B cell (primary cell): ENCODE measurements at regions not wholly inside any gene's neighbourhood (a gene's known extent, or its start where the extent isn't known, plus 50 kb on each side); places are given as distances from the start of the nearest gene placed in this dataset.

Experiments used
- ATAC-seq: fragments of 200-7000 bp; cut with Tn5 transposase; one replicate; pipeline ENCODE4 v1.10.0; 2021; ENCODE audit warnings: low read depth, mild to moderate bottlenecking, moderate number of reproducible peaks, moderate library complexity
- CTCF ChIA-PET: fragments of 350-600 bp; sonication (Branson Sonifier 250); formaldehyde crosslinking; loops from one replicate; lab custom pipeline; 2021; ENCODE audit warnings: antibody characterized with exemption, inconsistent platforms; lab: Charles Lee
- POLR2A ChIA-PET: fragments of 350-600 bp; sonication (Branson Sonifier 250); formaldehyde crosslinking; loops from one replicate; lab custom pipeline; 2021; ENCODE audit warnings: antibody characterized with exemption; lab: Charles Lee
- DNase-seq: peaks from one replicate; pipeline ENCODE4 v3.0.0; 2013
- H2AFZ ChIP-seq: 2 replicates; pipeline ENCODE4 v1.6.1; 2012; ENCODE audit warnings: mild to moderate bottlenecking, low read depth, low read length; ENCODE audit not compliant: insufficient read depth, poor library complexity, severe bottlenecking
- H3K27ac ChIP-seq, 2 donors: 1 replicate in 1 of 2; 2 replicates in 1 of 2; pipeline ENCODE4 v1.5.1; 2012 to 2013; ENCODE audit warnings: low read length in 2 of 2, mild to moderate bottlenecking in 2 of 2, moderate library complexity in 1 of 2
- H3K27me3 ChIP-seq, 4 experiments: fragments of 200-600 bp in 1 of 4; sonication (generic) in 1 of 4; replicated peaks in 1 of 4; 1 replicate in 2 of 4; 2 replicates in 2 of 4; pipeline versions ENCODE4 v1.6.1 to v1.7.0; 2013 to 2016; ENCODE audit warnings: low read length in 3 of 4, mild to moderate bottlenecking in 2 of 4, mixed read lengths in 1 of 4, moderate library complexity in 1 of 4; ENCODE audit not compliant: insufficient read depth in 4 of 4, control insufficient read depth in 3 of 4; ENCODE audit errors: control extremely low read depth in 1 of 4
- H3K36me3 ChIP-seq, 2 experiments: replicated peaks in 1 of 2; 1 replicate in 1 of 2; 2 replicates in 1 of 2; pipeline versions ENCODE4 v1.6.1 to v1.7.1; 2013; ENCODE audit warnings: low read length in 1 of 2; ENCODE audit not compliant: insufficient read depth in 2 of 2, control insufficient read depth in 1 of 2; ENCODE audit errors: control extremely low read depth in 1 of 2, extremely low read depth in 1 of 2
- H3K4me1 ChIP-seq, 2 donors: fragments of 200-600 bp in 1 of 2; sonication (generic) in 1 of 2; 1 replicate in 1 of 2; 2 replicates in 1 of 2; pipeline versions ENCODE4 v1.5.1 to v1.6.1; 2013 to 2017; ENCODE audit warnings: low read length in 2 of 2; ENCODE audit not compliant: control insufficient read depth in 2 of 2, insufficient read depth in 2 of 2
- H3K4me2 ChIP-seq: replicated peaks from 2 replicates; pipeline ENCODE3; 2012; ENCODE audit warnings: mild to moderate bottlenecking, low read depth, low read length; ENCODE audit not compliant: poor library complexity, severe bottlenecking
- H3K4me3 ChIP-seq, 5 experiments: fragments of 200-600 bp in 1 of 5; sonication (generic) in 1 of 5; 1 replicate in 3 of 5; 2 replicates in 2 of 5; pipeline versions ENCODE4 v1.5.1 to v1.7.0; 2011 to 2016; ENCODE audit warnings: low read length in 4 of 5, mild to moderate bottlenecking in 4 of 5, low read depth in 2 of 5, control low read depth in 1 of 5, moderate library complexity in 1 of 5; ENCODE audit not compliant: insufficient read depth in 1 of 5; ENCODE audit errors: control extremely low read depth in 1 of 5, extremely low read depth in 1 of 5
- H3K79me2 ChIP-seq: fragments of 200-600 bp; sonication (generic); one replicate; pipeline ENCODE4 v1.6.0; 2016; ENCODE audit warnings: low read length; ENCODE audit not compliant: control insufficient read depth, insufficient read depth
- H3K9ac ChIP-seq: fragments of 200-600 bp; sonication (generic); 2 replicates; pipeline ENCODE4 v1.6.1; 2017; ENCODE audit warnings: mild to moderate bottlenecking, low read length, moderate library complexity
- H3K9me3 ChIP-seq, 3 donors: one replicate each; pipeline versions ENCODE4 v1.6.1 to v1.7.1; 2013; ENCODE audit warnings: low read length in 2 of 3; ENCODE audit not compliant: control insufficient read depth in 2 of 3, insufficient read depth in 1 of 3; ENCODE audit errors: control extremely low read depth in 1 of 3
- H4K20me1 ChIP-seq: 2 replicates; pipeline ENCODE4 v1.6.0; 2012; ENCODE audit warnings: mild to moderate bottlenecking, low read length; ENCODE audit not compliant: insufficient read depth, control insufficient read depth, poor library complexity, severe bottlenecking
- H3K27ac Mint-ChIP-seq: one replicate; pipeline ENCODE4 v1.8.0; 2021; ENCODE audit warnings: mixed read lengths
- H3K27me3 Mint-ChIP-seq: one replicate; pipeline ENCODE4 v1.8.0; 2021; ENCODE audit warnings: mixed read lengths
- H3K4me1 Mint-ChIP-seq: one replicate; pipeline ENCODE4 v1.8.0; 2021; ENCODE audit warnings: mixed read lengths
- H3K4me3 Mint-ChIP-seq: one replicate; pipeline ENCODE4 v1.8.0; 2021; ENCODE audit warnings: mixed read lengths
- H3K9me3 Mint-ChIP-seq: one replicate; pipeline ENCODE4 v1.8.0; 2022; ENCODE audit warnings: mixed read lengths; ENCODE audit not compliant: insufficient read depth
- EZH2 ChIP-seq: IDR thresholded peaks from 2 replicates; pipeline ENCODE4 v1.6.1; 2012; ENCODE audit warnings: borderline replicate concordance, low read depth, mild to moderate bottlenecking, moderate library complexity, low read length; ENCODE audit not compliant: insufficient read depth, poor library complexity, severe bottlenecking
- WGBS: methylation state at CpG from one replicate; pipeline ENCODE4 v1.1.5; 2013; ENCODE audit warnings: missing lambda C conversion rate; ENCODE audit not compliant: insufficient coverage; 5-methylcytosine and 5-hydroxymethylcytosine counted together
- intact Hi-C: fragments of 100-400 bp; cut with micrococcal nuclease; formaldehyde crosslinking; loops from one replicate; pipeline ENCODE4 v1.10.0; 2022
- TF ChIP-seq, protein P1 (sequence below): fragments of 200-600 bp; IDR thresholded peaks from one replicate; pipeline ENCODE4 v1.8.0; 2022; ENCODE audit warnings: antibody characterized with exemption, mild to moderate bottlenecking

DNA sequence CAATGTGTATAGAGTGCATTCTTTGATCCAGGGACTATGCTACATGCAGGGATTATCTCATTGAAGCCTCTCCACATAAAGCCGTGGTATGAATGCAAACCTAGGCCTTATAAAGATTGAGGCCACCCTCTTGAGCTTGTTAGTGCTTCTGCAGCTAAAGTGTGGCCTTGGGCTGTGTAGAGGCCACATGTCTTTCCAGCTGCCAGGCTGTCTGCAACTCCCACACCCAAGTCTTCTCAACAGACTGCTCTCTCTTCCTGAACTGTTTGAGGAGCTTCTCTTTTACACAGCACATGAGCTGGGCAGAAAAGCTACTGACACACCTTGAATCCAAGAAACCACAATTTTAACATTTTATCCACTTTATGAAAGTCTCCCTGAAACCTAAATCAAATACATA is 119.2 kb upstream of the MEX3C start:
- Histone ChIP-seq H4K20me1 (no peaks in the 10 kb centered on the region), H3K36me3 (no peaks in the 10 kb centered on the region), H3K27ac (no peak overlapping the region), H2AFZ (no peak overlapping the region), H3K4me2 (no peak overlapping the region), H3K27me3 (peaks cover 0 to 9% (median 0%) of the 10 kb centered on the region in 4 experiments), H3K79me2 (no peaks in the 10 kb centered on the region), H3K9me3 (no peaks in the 10 kb centered on the region), H3K4me1 (no peaks in the 10 kb centered on the region), H3K4me3 (no peak overlapping the region), H3K9ac (no peak overlapping the region)
- Mint-ChIP-seq H3K4me1 (no peaks in the 10 kb centered on the region), H3K27me3 (peaks cover 12% of the 10 kb centered on the region), H3K27ac (no peak overlapping the region), H3K4me3 (no peak overlapping the region), H3K9me3 (peaks cover 2% of the 10 kb centered on the region)
- intact Hi-C loops: no loop called here
- ChIA-PET CTCF (no interaction called here), POLR2A (no interaction called here)
- no peak for TF ChIP-seq EZH2
- TF ChIP-seq, protein P1, sequence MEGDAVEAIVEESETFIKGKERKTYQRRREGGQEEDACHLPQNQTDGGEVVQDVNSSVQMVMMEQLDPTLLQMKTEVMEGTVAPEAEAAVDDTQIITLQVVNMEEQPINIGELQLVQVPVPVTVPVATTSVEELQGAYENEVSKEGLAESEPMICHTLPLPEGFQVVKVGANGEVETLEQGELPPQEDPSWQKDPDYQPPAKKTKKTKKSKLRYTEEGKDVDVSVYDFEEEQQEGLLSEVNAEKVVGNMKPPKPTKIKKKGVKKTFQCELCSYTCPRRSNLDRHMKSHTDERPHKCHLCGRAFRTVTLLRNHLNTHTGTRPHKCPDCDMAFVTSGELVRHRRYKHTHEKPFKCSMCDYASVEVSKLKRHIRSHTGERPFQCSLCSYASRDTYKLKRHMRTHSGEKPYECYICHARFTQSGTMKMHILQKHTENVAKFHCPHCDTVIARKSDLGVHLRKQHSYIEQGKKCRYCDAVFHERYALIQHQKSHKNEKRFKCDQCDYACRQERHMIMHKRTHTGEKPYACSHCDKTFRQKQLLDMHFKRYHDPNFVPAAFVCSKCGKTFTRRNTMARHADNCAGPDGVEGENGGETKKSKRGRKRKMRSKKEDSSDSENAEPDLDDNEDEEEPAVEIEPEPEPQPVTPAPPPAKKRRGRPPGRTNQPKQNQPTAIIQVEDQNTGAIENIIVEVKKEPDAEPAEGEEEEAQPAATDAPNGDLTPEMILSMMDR: no peak
- ATAC-seq (no peak), DNase-seq (no peak)
- WGBS: 88% methylated on average over 1 of the region's 1 CpG

GRCh38 chr18:51321696-51322095 is 124.2 kb upstream of the MEX3C start:
- H3K4me1 Mint-ChIP-seq: no peaks in the 10 kb centered on the region

More at GRCh38 chr18:51321696-51322095, 124.2 kb upstream of the MEX3C start:
- ChIA-PET CTCF (no interaction called here), POLR2A (no interaction called here)
- H3K27me3 Mint-ChIP-seq: peaks cover 32% of the 10 kb centered on the region
- H3K9me3 Mint-ChIP-seq: no peaks in the 10 kb centered on the region
- no peaks in the 10 kb centered on the region for H3K4me1 ChIP-seq
- intact Hi-C loops: no loop called here
- no peak overlapping the region for H3K4me2 ChIP-seq
- H3K79me2 ChIP-seq: no peaks in the 10 kb centered on the region
- WGBS: no CpG with 5 or more reads among the region's 1 CpG
- ATAC-seq (no peak), DNase-seq (no peak)
- no peak overlapping the region for H2AFZ ChIP-seq
- H3K27ac ChIP-seq: no peak overlapping the region
- H3K36me3 ChIP-seq: no peaks in the 10 kb centered on the region
- H4K20me1 ChIP-seq: no peaks in the 10 kb centered on the region
- no peak overlapping the region for H3K9ac ChIP-seq
- no peak for TF ChIP-seq EZH2
- TF ChIP-seq, protein P1: no peak
- H3K4me3 ChIP-seq: no peak overlapping the region
- H3K4me3 Mint-ChIP-seq: no peak overlapping the region
- peaks cover 0 to 9% (median 0%) of the 10 kb centered on the region in 4 experiments for H3K27me3 ChIP-seq
- H3K27ac Mint-ChIP-seq: no peak overlapping the region
- H3K9me3 ChIP-seq: no peaks in the 10 kb centered on the region
